ENCODE measurements at regions not wholly inside any gene's neighbourhood (a gene's known extent, or its start where the extent isn't known, plus 50 kb on each side); places are given as distances from the start of the nearest gene placed in this dataset.
A peak's percentile ranks its signal among the peaks of the same experiment; 100 is the strongest.
"Not testable (repeated sequence)": the region's sequence is repeated elsewhere in the genome, so short reads cannot be mapped to it uniquely, and the experiment has no call there.

GRCh38 chr6:26937258-26937657, 277.7 kb upstream of the ZNF322 start:
- DNase-seq; in situ Hi-C loops (cut with MboI; ENCODE audit: low pct_unique_long_range_greater_than_20kb, low sequenced_read_pairs): not testable (repeated sequence)

- DNase-seq; in situ Hi-C loops (cut with MboI; ENCODE audit: low pct_unique_long_range_greater_than_20kb, low sequenced_read_pairs): not testable (repeated sequence)
Observed at GRCh38 chr6:26951211-26951610, 291.7 kb upstream of the ZNF322 start.

DNA sequence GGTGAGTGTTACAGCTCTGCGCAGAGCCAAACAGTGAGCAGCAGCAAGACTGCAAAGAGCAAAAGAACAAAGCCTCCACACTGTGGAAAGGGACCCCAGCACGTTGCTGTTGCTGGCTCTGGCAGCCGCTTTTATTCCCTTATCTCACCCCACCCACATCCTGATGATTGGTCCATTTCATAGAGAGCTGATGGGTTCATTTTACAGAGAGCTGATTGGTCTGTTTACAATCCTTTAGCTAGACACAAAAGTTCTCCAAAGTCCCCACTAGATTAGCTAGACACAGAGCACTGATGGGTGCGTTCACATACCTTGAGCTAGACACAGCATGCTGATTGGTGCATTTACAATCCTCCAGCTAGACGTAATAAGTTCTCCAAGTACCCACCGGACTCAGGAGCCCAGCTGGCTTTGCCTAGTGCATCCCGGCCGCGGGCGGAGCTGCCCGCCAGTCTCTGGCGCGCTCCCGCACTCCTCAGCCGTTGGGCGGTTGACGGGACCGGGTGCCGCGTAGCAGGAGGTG, 291.4 kb upstream of the PRSS16 start:
- in situ Hi-C loops (cut with MboI; ENCODE audit: low pct_unique_long_range_greater_than_20kb, low sequenced_read_pairs), result not testable (repeated sequence)
- DNase-seq, result peak; percentile 89

- DNase-seq, result peak; percentile 59
- in situ Hi-C loops (cut with MboI; ENCODE audit: low pct_unique_long_range_greater_than_20kb, low sequenced_read_pairs), result not testable (repeated sequence)
Observed at GRCh38 chr6:26956601-26957184, 290.8 kb upstream of the PRSS16 start.

DNA sequence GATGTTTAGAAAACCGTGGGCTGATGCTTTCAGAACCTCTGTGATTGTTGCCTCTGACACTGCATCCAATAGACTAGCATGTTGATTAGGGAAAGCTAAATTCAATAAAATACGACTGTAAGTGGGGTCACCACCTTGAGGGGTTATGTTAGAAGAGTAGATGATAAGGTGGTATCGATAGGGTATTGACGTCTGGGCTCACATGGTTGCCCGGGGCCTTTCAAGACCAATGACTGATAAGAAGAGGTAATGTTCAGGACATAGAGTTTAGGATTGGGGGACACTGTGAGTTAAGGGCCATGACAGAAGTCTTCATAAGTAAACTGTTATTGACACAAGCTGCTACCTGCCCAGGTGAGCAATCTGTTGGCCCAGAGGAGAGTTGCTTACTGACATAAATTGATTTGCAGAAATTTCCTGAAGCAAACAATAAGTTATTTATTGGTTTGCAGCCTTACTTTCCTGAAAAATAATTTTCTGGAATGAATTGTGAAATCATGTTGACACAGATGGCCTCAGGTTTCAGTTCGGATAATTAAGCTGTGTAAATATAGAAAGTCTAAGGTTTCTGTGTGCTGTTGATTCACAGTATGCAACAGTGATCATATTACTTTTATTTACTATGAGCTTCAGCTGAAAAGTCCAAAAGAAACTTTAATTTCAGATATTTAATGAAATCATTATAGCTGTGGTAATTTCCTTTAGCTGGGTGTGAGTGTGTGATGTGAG, 289.9 kb upstream of the PRSS16 start:
- peak; percentile 2 for DNase-seq
- in situ Hi-C loops (cut with MboI; ENCODE audit: low pct_unique_long_range_greater_than_20kb, low sequenced_read_pairs), result not testable (repeated sequence)

DNA sequence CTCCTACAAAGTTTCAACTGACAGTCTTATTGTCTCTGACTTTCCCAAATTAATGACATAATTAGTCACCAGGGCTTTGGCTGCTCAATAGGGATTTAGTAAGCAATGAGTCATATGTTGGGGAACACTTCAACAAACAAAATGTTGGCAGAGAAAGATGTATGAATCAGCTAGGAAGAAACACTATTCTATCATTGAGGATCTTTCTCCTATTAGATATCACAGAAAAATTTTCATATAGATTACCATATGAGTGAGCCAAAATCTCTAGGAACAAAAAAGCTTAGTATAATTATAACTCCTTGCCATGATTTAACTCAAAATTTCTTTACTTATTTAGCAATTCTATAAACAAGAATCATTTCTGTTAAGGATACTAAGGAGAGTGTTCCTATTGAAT, 286.3 kb upstream of the PRSS16 start:
- in situ Hi-C loops (cut with MboI; ENCODE audit: low pct_unique_long_range_greater_than_20kb, low sequenced_read_pairs); DNase-seq: not testable (repeated sequence)

DNA sequence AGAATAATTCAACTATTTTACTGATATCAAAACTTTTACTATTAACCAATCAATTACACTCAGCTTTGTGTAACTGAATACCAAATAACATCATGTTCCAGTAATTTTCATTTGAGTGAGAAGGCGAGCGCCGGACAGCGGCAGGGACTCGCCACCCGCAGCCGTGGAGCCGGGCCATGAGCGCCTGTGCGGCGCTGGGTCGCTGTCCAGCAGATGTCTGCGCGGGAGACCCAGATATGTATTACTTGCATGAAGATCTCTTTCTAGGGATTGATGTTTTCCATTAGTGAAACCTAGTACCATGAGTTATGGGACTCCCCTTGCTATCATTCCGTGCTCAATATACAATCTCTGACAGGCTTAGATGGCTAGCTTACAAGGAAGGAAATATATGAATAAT, 245.1 kb upstream of the PRSS16 start:
- no peak for DNase-seq

DNA sequence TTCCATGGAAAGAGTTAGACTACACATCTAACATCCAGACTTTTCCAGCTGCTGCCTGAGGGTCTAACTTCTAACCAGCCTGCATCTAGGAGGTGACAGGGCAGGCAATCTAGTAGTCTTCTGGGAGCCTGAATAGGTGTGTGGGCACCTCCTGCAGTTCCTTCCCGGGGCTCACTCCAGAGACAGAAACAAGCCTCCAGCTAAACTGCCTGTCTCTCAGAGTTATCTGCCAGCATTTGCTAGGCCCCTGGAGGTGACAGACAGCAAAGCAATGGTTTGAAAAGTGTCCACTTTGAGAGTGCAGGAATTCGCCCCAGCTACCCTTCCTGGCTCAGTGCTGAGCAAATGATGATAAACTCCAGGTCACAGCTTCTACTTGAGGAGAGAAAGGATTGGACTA, 240.5 kb upstream of the PRSS16 start:
- DNase-seq, result no peak
- in situ Hi-C loops (cut with MboI; ENCODE audit: low pct_unique_long_range_greater_than_20kb, low sequenced_read_pairs), result no loop called here

More for the DNA sequence above, 245.1 kb upstream of the PRSS16 start:
- in situ Hi-C loops (cut with MboI; ENCODE audit: low pct_unique_long_range_greater_than_20kb, low sequenced_read_pairs), result no loop called here

- DNase-seq; in situ Hi-C loops (cut with MboI; ENCODE audit: low pct_unique_long_range_greater_than_20kb, low sequenced_read_pairs): not testable (repeated sequence)
Observed at GRCh38 chr6:27008613-27009012, 238.9 kb upstream of the PRSS16 start.

- DNase-seq; in situ Hi-C loops (cut with MboI; ENCODE audit: low pct_unique_long_range_greater_than_20kb, low sequenced_read_pairs): not testable (repeated sequence)
Observed at GRCh38 chr6:27014053-27014452, 233.4 kb upstream of the PRSS16 start.

GRCh38 chr6:27016689-27017088, 230.8 kb upstream of the PRSS16 start:
- in situ Hi-C loops (cut with MboI; ENCODE audit: low pct_unique_long_range_greater_than_20kb, low sequenced_read_pairs), result no loop called here
- DNase-seq, result no peak

GRCh38 chr6:27018401-27018800, 229.1 kb upstream of the PRSS16 start:
- in situ Hi-C loops (cut with MboI; ENCODE audit: low pct_unique_long_range_greater_than_20kb, low sequenced_read_pairs); DNase-seq: not testable (repeated sequence)

- in situ Hi-C loops (cut with MboI; ENCODE audit: low pct_unique_long_range_greater_than_20kb, low sequenced_read_pairs), result no loop called here
- DNase-seq, result no peak
Observed at GRCh38 chr6:27019651-27020552, 227.6 kb upstream of the PRSS16 start.

- DNase-seq, result no peak
- in situ Hi-C loops (cut with MboI; ENCODE audit: low pct_unique_long_range_greater_than_20kb, low sequenced_read_pairs), result no loop called here
Observed at GRCh38 chr6:27020553-27020880, 227.0 kb upstream of the PRSS16 start.

DNA sequence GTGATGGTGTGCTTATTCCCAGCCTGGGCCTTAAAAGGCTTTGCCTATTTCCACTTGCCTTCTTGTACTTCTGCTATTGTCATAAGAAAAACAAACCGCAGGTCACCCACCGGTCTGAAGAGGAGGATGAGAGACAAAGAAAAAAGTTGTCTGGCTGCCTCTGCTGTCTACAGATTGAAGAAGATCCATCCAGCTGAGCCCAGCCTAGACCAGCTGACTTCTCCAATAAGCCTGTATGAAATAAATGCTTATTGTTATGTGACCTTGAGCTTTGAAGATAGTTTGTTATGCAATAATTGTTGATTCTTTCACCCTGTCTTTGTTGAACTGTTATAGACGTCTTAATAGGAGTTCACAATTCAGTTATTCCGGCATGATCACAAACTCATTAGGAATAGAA, 223.8 kb upstream of the PRSS16 start:
- in situ Hi-C loops (cut with MboI; ENCODE audit: low pct_unique_long_range_greater_than_20kb, low sequenced_read_pairs), result no loop called here

GRCh38 chr6:27025351-27025750, 222.2 kb upstream of the PRSS16 start:
- in situ Hi-C loops (cut with MboI; ENCODE audit: low pct_unique_long_range_greater_than_20kb, low sequenced_read_pairs), result no loop called here

More for the DNA sequence above, 223.8 kb upstream of the PRSS16 start:
- no peak for DNase-seq

DNA sequence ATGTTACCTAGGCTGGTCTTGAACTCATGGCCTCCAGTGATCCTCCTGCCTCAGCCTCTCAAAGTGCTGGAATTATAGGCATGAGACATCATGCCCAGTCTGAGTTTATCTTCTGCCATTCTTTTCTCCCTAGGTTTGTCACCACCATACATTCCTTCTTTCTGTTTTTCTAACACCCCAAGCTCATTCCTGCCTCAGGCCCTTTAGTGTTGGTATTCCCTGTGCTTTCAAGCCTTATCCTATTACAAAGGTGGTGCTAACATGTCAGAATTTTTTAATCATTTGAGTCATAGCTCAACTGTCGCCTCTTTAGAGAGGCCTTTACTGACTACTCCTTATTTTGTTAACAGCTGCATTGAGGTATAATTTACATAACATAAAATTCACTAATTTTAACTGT, 221.1 kb upstream of the PRSS16 start:
- in situ Hi-C loops (cut with MboI; ENCODE audit: low pct_unique_long_range_greater_than_20kb, low sequenced_read_pairs), result no loop called here
- DNase-seq, result no peak

More at GRCh38 chr6:27025351-27025750, 222.2 kb upstream of the PRSS16 start:
- DNase-seq, result no peak

DNA sequence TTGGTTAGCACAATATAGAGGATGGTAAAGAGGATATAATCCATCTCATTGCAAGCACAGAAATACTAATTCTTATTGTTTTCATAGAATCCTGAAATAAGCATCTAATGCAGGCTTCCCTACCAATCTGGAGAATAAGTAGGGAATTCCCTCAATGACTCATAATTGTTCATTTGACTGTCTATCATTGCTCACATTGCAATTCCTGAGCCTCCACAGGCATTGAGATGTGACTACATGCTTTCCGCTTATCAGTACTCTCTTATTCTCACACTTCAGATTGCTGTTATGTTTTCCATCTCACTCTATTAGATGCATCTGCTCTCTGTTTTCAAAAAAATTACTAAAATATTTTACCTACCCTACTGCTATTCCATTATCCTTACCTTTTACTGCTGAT, 216.2 kb upstream of the PRSS16 start:
- DNase-seq, result no peak
- in situ Hi-C loops (cut with MboI; ENCODE audit: low pct_unique_long_range_greater_than_20kb, low sequenced_read_pairs), result no loop called here

- in situ Hi-C loops (cut with MboI; ENCODE audit: low pct_unique_long_range_greater_than_20kb, low sequenced_read_pairs), result no loop called here
- DNase-seq, result no peak
Observed at GRCh38 chr6:27038498-27038897, 209.0 kb upstream of the PRSS16 start.

Data from KBM-7 (cell line).